ENCODE measurements at regions not wholly inside any gene's neighbourhood (a gene's known extent, or its start where the extent isn't known, plus 50 kb on each side); places are given as distances from the start of the nearest gene placed in this dataset.

DNA sequence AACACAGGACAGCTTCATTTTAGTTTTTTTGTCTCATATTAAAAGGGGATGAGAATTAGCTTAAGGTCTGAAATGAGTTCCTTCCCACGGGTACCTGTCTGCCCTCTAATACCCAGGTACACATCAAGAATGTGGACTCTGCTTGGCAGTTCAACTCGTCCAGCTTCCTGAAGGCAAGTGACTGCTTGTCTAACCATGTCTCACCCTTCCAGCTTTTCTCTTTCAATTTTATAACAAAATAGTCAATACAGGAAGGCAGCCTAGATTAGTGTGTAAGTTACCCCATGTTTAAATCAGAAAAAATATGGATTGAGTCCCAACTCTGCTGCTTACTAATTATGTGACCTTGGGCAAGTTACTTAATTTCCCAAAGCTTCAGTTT lies 50.5 kb upstream of the C5orf46 start:
- H3K27me3 Mint-ChIP-seq (ENCODE audit: insufficient read depth, unreplicated experiment): no peaks in the 10 kb centered on the region
- H3K36me3 ChIP-seq (ENCODE audit: control insufficient read depth, insufficient read depth, low read length): no peaks in the 10 kb centered on the region
- ChIA-PET POLR2A (no interaction called here), CTCF (no interaction called here)
- intact Hi-C loops (cut with micrococcal nuclease; ENCODE audit: unreplicated experiment): no loop called here
- H3K4me3 Mint-ChIP-seq (ENCODE audit: unreplicated experiment): no peak overlapping the region
- H3K9me3 Mint-ChIP-seq (ENCODE audit: unreplicated experiment): no peaks in the 10 kb centered on the region
- H3K27ac Mint-ChIP-seq (ENCODE audit: unreplicated experiment): no peak overlapping the region
- DNase-seq: no peak
- H3K36me3 Mint-ChIP-seq (ENCODE audit: insufficient read depth, unreplicated experiment): no peaks in the 10 kb centered on the region
- no TSS peak for BruUV-seq (replicated peaks)
- TF ChIP-seq, protein P1, sequence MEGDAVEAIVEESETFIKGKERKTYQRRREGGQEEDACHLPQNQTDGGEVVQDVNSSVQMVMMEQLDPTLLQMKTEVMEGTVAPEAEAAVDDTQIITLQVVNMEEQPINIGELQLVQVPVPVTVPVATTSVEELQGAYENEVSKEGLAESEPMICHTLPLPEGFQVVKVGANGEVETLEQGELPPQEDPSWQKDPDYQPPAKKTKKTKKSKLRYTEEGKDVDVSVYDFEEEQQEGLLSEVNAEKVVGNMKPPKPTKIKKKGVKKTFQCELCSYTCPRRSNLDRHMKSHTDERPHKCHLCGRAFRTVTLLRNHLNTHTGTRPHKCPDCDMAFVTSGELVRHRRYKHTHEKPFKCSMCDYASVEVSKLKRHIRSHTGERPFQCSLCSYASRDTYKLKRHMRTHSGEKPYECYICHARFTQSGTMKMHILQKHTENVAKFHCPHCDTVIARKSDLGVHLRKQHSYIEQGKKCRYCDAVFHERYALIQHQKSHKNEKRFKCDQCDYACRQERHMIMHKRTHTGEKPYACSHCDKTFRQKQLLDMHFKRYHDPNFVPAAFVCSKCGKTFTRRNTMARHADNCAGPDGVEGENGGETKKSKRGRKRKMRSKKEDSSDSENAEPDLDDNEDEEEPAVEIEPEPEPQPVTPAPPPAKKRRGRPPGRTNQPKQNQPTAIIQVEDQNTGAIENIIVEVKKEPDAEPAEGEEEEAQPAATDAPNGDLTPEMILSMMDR (IDR thresholded peaks at IDR 0.05; ENCODE audit: insufficient read depth in 1 of 2, low read depth in 1 of 2, low read length in 1 of 2, severe bottlenecking in 1 of 2, unreplicated experiment in 1 of 2): no peak
- no peak overlapping the region for H3K4me3 ChIP-seq (ENCODE audit: low read depth, low read length)
- no peaks in the 10 kb centered on the region for H3K9me3 ChIP-seq
- peaks cover 6% of the 10 kb centered on the region for H3K4me1 Mint-ChIP-seq (ENCODE audit: low read depth, unreplicated experiment)
- H3K4me1 ChIP-seq: 0 out of 2 replicates have a peak, but pooled peaks cover 7% of the 10 kb centered on the region
- no peaks in the 10 kb centered on the region for H3K27me3 ChIP-seq (replicated peaks; ENCODE audit: control insufficient read depth, insufficient read depth, low read length)

DNA sequence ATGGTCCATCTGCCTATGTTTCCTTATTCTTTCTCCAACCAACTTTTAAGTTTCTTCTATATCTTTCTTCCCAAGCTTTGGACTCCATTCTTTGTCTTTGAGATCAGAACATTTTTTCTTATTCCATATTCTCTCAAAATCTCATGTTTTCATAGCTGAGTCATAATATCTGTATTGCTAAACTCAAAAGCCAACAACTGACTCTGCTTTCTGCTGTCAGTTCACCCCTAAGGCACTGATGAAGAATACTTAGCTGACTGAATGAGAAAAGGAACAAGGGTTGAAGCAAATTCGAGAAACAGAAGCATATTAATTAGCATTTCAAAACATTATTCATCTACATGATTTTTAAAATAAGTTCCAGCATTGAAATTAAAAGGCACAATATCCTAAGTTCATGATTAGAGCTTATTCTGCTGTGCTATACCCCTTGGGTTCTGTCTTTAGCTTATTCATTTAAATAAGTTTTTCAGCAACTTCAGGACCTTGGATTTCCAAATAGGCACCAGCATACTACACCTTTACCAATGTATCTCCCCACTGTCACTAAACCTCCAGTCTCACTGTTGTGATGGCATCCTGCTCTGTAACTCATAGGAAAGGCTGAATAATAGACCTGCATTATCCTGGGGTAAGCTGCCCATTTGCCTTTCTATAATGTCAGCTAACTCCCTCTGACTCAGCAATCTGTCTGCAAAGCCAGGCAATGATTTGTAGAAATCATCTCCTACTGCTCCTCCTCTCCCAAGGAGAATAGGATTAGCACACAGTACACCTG lies 49.9 kb upstream of the C5orf46 start:
- CTCF ChIA-PET: interaction anchor here (0.6 kb wide), 1 partner anchor 308 kb away, joined by 3 read pairs; no protein-coding TSS in a partner anchor
- BruUV-seq (replicated peaks): no TSS peak

More for the DNA sequence above, 49.9 kb upstream of the C5orf46 start:
- H3K27me3 ChIP-seq (replicated peaks; ENCODE audit: control insufficient read depth, insufficient read depth, low read length): no peaks in the 10 kb centered on the region
- no peak overlapping the region for H3K4me3 Mint-ChIP-seq (ENCODE audit: unreplicated experiment)
- H3K36me3 ChIP-seq (ENCODE audit: control insufficient read depth, insufficient read depth, low read length): no peaks in the 10 kb centered on the region
- H3K27ac Mint-ChIP-seq (ENCODE audit: unreplicated experiment): no peak overlapping the region
- intact Hi-C loops (cut with micrococcal nuclease; ENCODE audit: unreplicated experiment): no loop called here
- TF ChIP-seq, protein P1 (IDR thresholded peaks at IDR 0.05; ENCODE audit: insufficient read depth in 1 of 2, low read depth in 1 of 2, low read length in 1 of 2, severe bottlenecking in 1 of 2, unreplicated experiment in 1 of 2): no peak
- H3K4me1 Mint-ChIP-seq (ENCODE audit: low read depth, unreplicated experiment): peaks cover 2% of the 10 kb centered on the region
- no peak for DNase-seq
- H3K9me3 ChIP-seq: no peaks in the 10 kb centered on the region
- no peak overlapping the region for H3K4me3 ChIP-seq (ENCODE audit: low read depth, low read length)
- no peaks in the 10 kb centered on the region for H3K36me3 Mint-ChIP-seq (ENCODE audit: insufficient read depth, unreplicated experiment)
- H3K27me3 Mint-ChIP-seq (ENCODE audit: insufficient read depth, unreplicated experiment): no peaks in the 10 kb centered on the region
- POLR2A ChIA-PET: no interaction called here
- H3K4me1 ChIP-seq: 0 out of 2 replicates have a peak, but pooled peaks cover 2% of the 10 kb centered on the region
- H3K9me3 Mint-ChIP-seq (ENCODE audit: unreplicated experiment): no peaks in the 10 kb centered on the region

Data from Caco-2 (cell line).